H1 (cell line): ENCODE measurements at regions not wholly inside any gene's neighbourhood (a gene's known extent, or its start where the extent isn't known, plus 50 kb on each side); places are given as distances from the start of the nearest gene placed in this dataset.

ENCODE experiments used
- CTCF ChIA-PET: fragments of 300-600 bp; sonication (Branson Sonifier 250); formaldehyde crosslinking; loops from one replicate; lab custom pipeline; 2021; ENCODE audit not compliant: partially characterized antibody; lab: Charles Lee
- POLR2A ChIA-PET: fragments of 300-600 bp; sonication (Branson Sonifier 250); formaldehyde crosslinking; loops from one replicate; lab custom pipeline; 2021; ENCODE audit warnings: inconsistent platforms; ENCODE audit not compliant: partially characterized antibody; lab: Charles Lee
- DNase-seq, 2 experiments: peaks; one replicate each; pipeline versions ENCODE4 v3.0.0 to v3.0.0-alpha.2; 2010 to 2022; ENCODE audit warnings: low spot score in 2 of 2, low read depth in 1 of 2, mixed read lengths in 1 of 2
- FAIRE-seq: peaks from 2 replicates; lab custom pipeline; 2011; peaks lifted over from hg19 to GRCh38; lab: Jason Lieb, UNC
- H2AFZ ChIP-seq: 2 replicates; pipeline ENCODE4 v1.8.1; 2012; ENCODE audit warnings: low read length, inconsistent platforms
- H2AK5ac ChIP-seq: 2 replicates; pipeline ENCODE4 v1.6.1; 2013; ENCODE audit warnings: low read depth, low read length
- H2BK120ac ChIP-seq: replicated peaks from 2 replicates; pipeline ENCODE3; 2013; ENCODE audit warnings: low read depth, low read length, inconsistent platforms
- H2BK12ac ChIP-seq: 2 replicates; pipeline ENCODE4 v1.6.1; 2013; ENCODE audit warnings: low read depth, low read length
- H2BK15ac ChIP-seq: 2 replicates; pipeline ENCODE4 v1.6.1; 2013; ENCODE audit warnings: low read length
- H2BK20ac ChIP-seq: 2 replicates; pipeline ENCODE4 v1.6.1; 2013; ENCODE audit warnings: low read length
- H2BK5ac ChIP-seq: 2 replicates; pipeline ENCODE4 v1.6.1; 2013; ENCODE audit warnings: low read depth, low read length
- H3K14ac ChIP-seq: 2 replicates; pipeline ENCODE4 v1.6.1; 2013; ENCODE audit warnings: inconsistent platforms; ENCODE audit not compliant: insufficient read length
- H3K18ac ChIP-seq: 2 replicates; pipeline ENCODE4 v1.6.1; 2013; ENCODE audit warnings: low read length; ENCODE audit errors: extremely low read depth
- H3K23ac ChIP-seq: 2 replicates; pipeline ENCODE4 v1.6.1; 2013; ENCODE audit warnings: inconsistent platforms; ENCODE audit not compliant: insufficient read length
- H3K23me2 ChIP-seq: 2 replicates; pipeline ENCODE4 v1.6.1; 2013; ENCODE audit warnings: low read depth, low read length
- H3K27ac ChIP-seq: 2 replicates; pipeline ENCODE4 v1.6.1; 2011; ENCODE audit warnings: low read depth, low read length, inconsistent platforms
- H3K27me3 ChIP-seq, 4 experiments: replicated peaks in 1 of 4; 1 replicate in 1 of 4; 2 replicates in 3 of 4; pipeline versions ENCODE4 v1.6.1 to v1.8.1; 2011 to 2013; ENCODE audit warnings: low read length in 3 of 4, mild to moderate bottlenecking in 3 of 4, inconsistent platforms in 2 of 4, mixed read lengths in 2 of 4, moderate library complexity in 1 of 4; ENCODE audit not compliant: control insufficient read depth in 3 of 4, insufficient read depth in 3 of 4; ENCODE audit errors: extremely low read depth in 1 of 4
- H3K36me3 ChIP-seq, 4 experiments: 2 replicates each; pipeline versions ENCODE4 v1.6.1 to v1.8.1; 2011 to 2013; ENCODE audit warnings: mild to moderate bottlenecking in 4 of 4, low read length in 3 of 4, moderate library complexity in 2 of 4, control low read depth in 1 of 4, inconsistent platforms in 1 of 4; ENCODE audit not compliant: insufficient read depth in 4 of 4, control insufficient read depth in 2 of 4
- H3K4ac ChIP-seq: replicated peaks from 2 replicates; pipeline ENCODE3; 2013; ENCODE audit warnings: low read length, low read depth, mixed read lengths, inconsistent platforms; ENCODE audit not compliant: insufficient read length
- H3K4me1 ChIP-seq, 4 experiments: replicated peaks in 1 of 4; 1 replicate in 1 of 4; 2 replicates in 3 of 4; pipeline versions ENCODE4 v1.6.1 to v1.8.1; 2011 to 2013; ENCODE audit warnings: low read length in 3 of 4, inconsistent platforms in 2 of 4, mixed read lengths in 1 of 4; ENCODE audit not compliant: insufficient read depth in 4 of 4, control insufficient read depth in 3 of 4
- H3K4me2 ChIP-seq, 2 experiments: 2 replicates each; pipeline versions ENCODE4 v1.6.1 to v1.8.1; 2011 to 2013; ENCODE audit warnings: low read depth in 2 of 2, low read length in 2 of 2, control low read depth in 1 of 2, inconsistent platforms in 1 of 2, mild to moderate bottlenecking in 1 of 2; ENCODE audit not compliant: insufficient read depth in 1 of 2
- H3K4me3 ChIP-seq, 4 experiments: fragments of 200-600, 300-600 bp in 1 of 4; sonication (generic), shearing (Covaris generic), sonication (Bioruptor Twin) in 1 of 4; 2 replicates each; pipeline versions ENCODE4 v1.5.1 to v1.8.1; 2011 to 2016; ENCODE audit warnings: low read length in 4 of 4, low read depth in 3 of 4, control low read depth in 2 of 4, inconsistent platforms in 2 of 4, mild to moderate bottlenecking in 2 of 4, mixed read lengths in 1 of 4, moderate library complexity in 1 of 4; ENCODE audit not compliant: insufficient read depth in 2 of 4; ENCODE audit errors: extremely low read depth in 1 of 4
- H3K56ac ChIP-seq: replicated peaks from 2 replicates; pipeline ENCODE3; 2013; ENCODE audit warnings: low read depth, mild to moderate bottlenecking, mixed read lengths, low read length, inconsistent platforms; ENCODE audit not compliant: insufficient read length
- H3K79me1 ChIP-seq: 2 replicates; pipeline ENCODE4 v1.6.1; 2013; ENCODE audit warnings: low read depth, low read length, control low read depth
- H3K79me2 ChIP-seq, 2 experiments: 2 replicates each; pipeline versions ENCODE4 v1.6.1 to v1.8.1; 2012 to 2013; ENCODE audit warnings: low read length in 2 of 2, mild to moderate bottlenecking in 2 of 2, inconsistent platforms in 1 of 2; ENCODE audit not compliant: insufficient read depth in 2 of 2, control insufficient read depth in 1 of 2
- H3K9ac ChIP-seq, 4 experiments: replicated peaks in 1 of 4; 1 replicate in 1 of 4; 2 replicates in 3 of 4; pipeline versions ENCODE4 v1.6.1 to v1.8.1; 2011 to 2013; ENCODE audit warnings: low read depth in 3 of 4, low read length in 3 of 4, control low read depth in 2 of 4, mild to moderate bottlenecking in 2 of 4, moderate library complexity in 2 of 4, inconsistent platforms in 1 of 4; ENCODE audit errors: extremely low read depth in 1 of 4
- H3K9me3 ChIP-seq, 2 experiments: 2 replicates each; pipeline versions ENCODE4 v1.6.1 to v1.8.1; 2012 to 2013; ENCODE audit warnings: mild to moderate bottlenecking in 2 of 2, moderate library complexity in 2 of 2, control low read depth in 1 of 2, inconsistent platforms in 1 of 2, low read depth in 1 of 2, low read length in 1 of 2, mixed read lengths in 1 of 2; ENCODE audit not compliant: insufficient read depth in 2 of 2
- H4K20me1 ChIP-seq, 2 experiments: replicated peaks in 1 of 2; 2 replicates each; pipeline versions ENCODE3 to v1.8.1; 2011 to 2013; ENCODE audit warnings: inconsistent platforms in 2 of 2, low read length in 2 of 2, mild to moderate bottlenecking in 1 of 2; ENCODE audit not compliant: insufficient read depth in 2 of 2, control insufficient read depth in 1 of 2
- H4K5ac ChIP-seq: 2 replicates; pipeline ENCODE4 v1.6.1; 2013; ENCODE audit warnings: low read length, low read depth, mixed read lengths, inconsistent platforms; ENCODE audit not compliant: insufficient read length
- H4K8ac ChIP-seq: 2 replicates; pipeline ENCODE4 v1.8.0; 2013; ENCODE audit warnings: mild to moderate bottlenecking, moderate library complexity, low read length, inconsistent platforms; ENCODE audit not compliant: insufficient read depth; ENCODE audit errors: extremely low read depth
- H4K91ac ChIP-seq: replicated peaks from 2 replicates; pipeline ENCODE3; 2013; ENCODE audit warnings: low read length, mixed read lengths, inconsistent platforms; ENCODE audit not compliant: insufficient read length
- TEAD4 ChIP-seq: IDR thresholded peaks from 2 replicates; pipeline ENCODE4 v1.6.1; 2012; ENCODE audit warnings: low read depth, low read length, inconsistent platforms, mixed read lengths
- WGBS, 2 experiments: shearing (Covaris generic) in 1 of 2; methylation state at CpG; one replicate each; pipeline versions ENCODE4 v1.1.6 to v1.1.7; 2013 to 2015; ENCODE audit warnings: low lambda C conversion rate in 2 of 2, mixed read lengths in 2 of 2, inconsistent platforms in 1 of 2, low coverage in 1 of 2, missing lambda C conversion rate in 1 of 2; ENCODE audit not compliant: insufficient replicate concordance in 2 of 2, insufficient coverage in 1 of 2, insufficient read length in 1 of 2; ENCODE audit errors: extremely low coverage in 1 of 2, missing lambda C conversion rate in 1 of 2; 5-methylcytosine and 5-hydroxymethylcytosine counted together

DNA sequence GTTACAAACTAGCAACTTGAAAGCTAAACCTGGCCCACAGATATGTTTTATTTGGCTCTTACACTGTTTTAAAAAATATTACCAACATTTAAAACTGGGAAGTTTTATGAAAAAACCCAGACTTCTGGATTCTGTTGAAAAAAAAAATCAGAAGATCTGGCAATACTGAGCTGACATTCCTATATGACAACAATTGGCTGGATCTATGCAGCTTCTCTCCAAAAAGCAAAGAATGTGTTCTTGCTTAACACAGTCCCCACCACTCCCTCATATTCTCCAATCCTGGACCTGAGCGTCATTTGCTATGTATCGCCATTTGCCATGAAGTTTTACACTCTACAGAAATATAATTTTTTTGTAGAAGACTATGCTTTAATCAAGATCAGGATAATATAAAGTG is 859.6 kb downstream of the LTN1 start:
- no peak overlapping the region for H2BK20ac ChIP-seq
- H3K23me2 ChIP-seq = no peaks in the 10 kb centered on the region; the same call in 1 of the 2 replicates
- H3K14ac ChIP-seq = no peak overlapping the region
- no peak overlapping the region for H2AFZ ChIP-seq
- H3K9me3 ChIP-seq = peaks cover 23 to 24% of the 10 kb centered on the region in 2 experiments; a peak in 3 of 4 replicates
- no peak overlapping the region for H3K56ac ChIP-seq
- POLR2A ChIA-PET = no interaction called here
- DNase-seq (no peak), FAIRE-seq (no peak)
- H4K91ac ChIP-seq = no peak overlapping the region
- no peaks in the 10 kb centered on the region for H3K36me3 ChIP-seq
- H2AK5ac ChIP-seq = no peak overlapping the region
- H2BK120ac ChIP-seq = no peak overlapping the region
- H2BK15ac ChIP-seq = no peak overlapping the region
- no peak overlapping the region for H4K8ac ChIP-seq
- H3K4ac ChIP-seq = no peak overlapping the region
- no peak overlapping the region for H3K9ac ChIP-seq
- no peak overlapping the region for H2BK5ac ChIP-seq
- no peak overlapping the region for H2BK12ac ChIP-seq
- 100% methylated on average over 2 of the region's 2 CpGs; no CpG with 5 or more reads in 1 of the 2 experiments for WGBS, 2 experiments
- H3K18ac ChIP-seq = no peak overlapping the region
- H3K27me3 ChIP-seq = no peaks in the 10 kb centered on the region
- H3K79me1 ChIP-seq = no peaks in the 10 kb centered on the region
- no peak overlapping the region for H3K4me2 ChIP-seq
- H3K4me3 ChIP-seq = no peak overlapping the region
- H3K27ac ChIP-seq = no peak overlapping the region
- CTCF ChIA-PET = interaction anchor here (1.2 kb wide), 1 partner anchor 13 kb away, joined by 3 read pairs; no protein-coding TSS in a partner anchor
- no peaks in the 10 kb centered on the region for H3K4me1 ChIP-seq
- H4K5ac ChIP-seq = no peak overlapping the region
- H3K79me2 ChIP-seq = no peaks in the 10 kb centered on the region
- no peak overlapping the region for H3K23ac ChIP-seq
- H4K20me1 ChIP-seq = no peaks in the 10 kb centered on the region
- no peak for TF ChIP-seq TEAD4
